CD14-positive monocyte (primary cell): ENCODE measurements at regions not wholly inside any gene's neighbourhood (a gene's known extent, or its start where the extent isn't known, plus 50 kb on each side); places are given as distances from the start of the nearest gene placed in this dataset.

Experiments used
- DNase-seq, 3 donors: peaks; one replicate each; pipeline ENCODE4 v3.0.0-alpha.2; 2011 to 2022
- H2AFZ ChIP-seq: 2 replicates; pipeline ENCODE4 v1.6.0; 2012; ENCODE audit warnings: mild to moderate bottlenecking, low read depth, low read length, inconsistent platforms; ENCODE audit not compliant: insufficient read depth, poor library complexity, severe bottlenecking
- H3K27ac ChIP-seq, 2 donors: 1 replicate in 1 of 2; 2 replicates in 1 of 2; pipeline ENCODE4 v1.5.1; 2012 to 2013; ENCODE audit warnings: low read length in 2 of 2, control low read depth in 1 of 2, inconsistent platforms in 1 of 2, low read depth in 1 of 2, mild to moderate bottlenecking in 1 of 2
- H3K27me3 ChIP-seq, 2 donors: one replicate each; pipeline versions ENCODE4 v1.6.0 to v1.6.1; 2011 to 2013; ENCODE audit warnings: low read length in 2 of 2; ENCODE audit not compliant: control insufficient read depth in 2 of 2, insufficient read depth in 2 of 2
- H3K36me3 ChIP-seq, 2 donors: replicated peaks in 1 of 2; 1 replicate in 1 of 2; 2 replicates in 1 of 2; pipeline versions ENCODE4 v1.5.1 to v1.6.1; 2012 to 2013; ENCODE audit warnings: low read length in 2 of 2, control low read depth in 1 of 2, inconsistent platforms in 1 of 2, mild to moderate bottlenecking in 1 of 2; ENCODE audit not compliant: insufficient read depth in 2 of 2, control insufficient read depth in 1 of 2
- H3K4me1 ChIP-seq, 2 donors: 1 replicate in 1 of 2; 2 replicates in 1 of 2; pipeline versions ENCODE4 v1.5.1 to v1.6.1; 2012 to 2013; ENCODE audit warnings: low read length in 2 of 2, control low read depth in 1 of 2, inconsistent platforms in 1 of 2, mild to moderate bottlenecking in 1 of 2, moderate library complexity in 1 of 2; ENCODE audit not compliant: insufficient read depth in 2 of 2, control insufficient read depth in 1 of 2
- H3K4me2 ChIP-seq: replicated peaks from 2 replicates; pipeline ENCODE3; 2012; ENCODE audit warnings: low read length, moderate library complexity, mild to moderate bottlenecking; ENCODE audit not compliant: poor library complexity, severe bottlenecking; ENCODE audit errors: extremely low read depth
- H3K4me3 ChIP-seq, 3 experiments: fragments of 200-600 bp in 1 of 3; sonication (generic) in 1 of 3; replicated peaks in 1 of 3; 1 replicate in 2 of 3; 2 replicates in 1 of 3; pipeline ENCODE4 v1.5.1; 2011 to 2013; ENCODE audit warnings: low read length in 3 of 3, mild to moderate bottlenecking in 3 of 3, control low read depth in 2 of 3, low read depth in 2 of 3, inconsistent platforms in 1 of 3, moderate library complexity in 1 of 3
- H3K79me2 ChIP-seq: 2 replicates; pipeline ENCODE4 v1.6.0; 2012; ENCODE audit warnings: mild to moderate bottlenecking, control low read depth, inconsistent platforms, low read length, moderate library complexity; ENCODE audit not compliant: insufficient read depth
- H3K9ac ChIP-seq: 2 replicates; pipeline ENCODE4 v1.6.0; 2017; ENCODE audit warnings: low read length, mild to moderate bottlenecking; ENCODE audit not compliant: insufficient read depth, poor library complexity, severe bottlenecking
- H3K9me3 ChIP-seq, 2 donors: replicated peaks in 1 of 2; 1 replicate in 1 of 2; 2 replicates in 1 of 2; pipeline versions ENCODE4 v1.5.1 to v1.6.1; 2012 to 2013; ENCODE audit warnings: low read length in 2 of 2, control low read depth in 1 of 2; ENCODE audit not compliant: control insufficient read depth in 1 of 2, insufficient read depth in 1 of 2
- H4K20me1 ChIP-seq: 2 replicates; pipeline ENCODE4 v1.6.0; 2012; ENCODE audit warnings: mild to moderate bottlenecking, low read length, control low read depth, moderate library complexity; ENCODE audit not compliant: insufficient read depth
- H3K27ac Mint-ChIP-seq, 7 donors: one replicate each; pipeline ENCODE4 v1.8.0; 2020; ENCODE audit warnings: mild to moderate bottlenecking in 7 of 7, mixed read lengths in 7 of 7, moderate library complexity in 6 of 7, inconsistent platforms in 2 of 7
- H3K27me3 Mint-ChIP-seq, 3 donors: one replicate each; pipeline ENCODE4 v1.8.0; 2021 to 2022; ENCODE audit warnings: low read depth in 3 of 3, mild to moderate bottlenecking in 3 of 3, mixed read lengths in 3 of 3, moderate library complexity in 3 of 3, inconsistent platforms in 1 of 3
- H3K36me3 Mint-ChIP-seq, 2 donors: one replicate each; pipeline ENCODE4 v1.8.0; 2020; ENCODE audit warnings: mixed read lengths in 2 of 2, inconsistent platforms in 1 of 2, mild to moderate bottlenecking in 1 of 2
- H3K4me1 Mint-ChIP-seq: one replicate; pipeline ENCODE4 v1.8.0; 2020; ENCODE audit warnings: mild to moderate bottlenecking, mixed read lengths
- H3K4me3 Mint-ChIP-seq, 2 donors: one replicate each; pipeline ENCODE4 v1.8.0; 2020; ENCODE audit warnings: mild to moderate bottlenecking in 2 of 2, mixed read lengths in 2 of 2, moderate library complexity in 1 of 2
- H3K9me3 Mint-ChIP-seq, 7 donors: one replicate each; pipeline ENCODE4 v1.8.0; 2020 to 2022; ENCODE audit warnings: mixed read lengths in 7 of 7, mild to moderate bottlenecking in 6 of 7, moderate library complexity in 6 of 7, inconsistent platforms in 2 of 7
- CTCF ChIP-seq: fragments of 200-600 bp; IDR thresholded peaks from one replicate; pipeline ENCODE4 v1.8.0; 2022; ENCODE audit warnings: antibody characterized with exemption, mild to moderate bottlenecking
- WGBS: methylation state at CpG from one replicate; pipeline ENCODE4 v1.1.5; 2013; ENCODE audit warnings: missing lambda C conversion rate; ENCODE audit not compliant: insufficient coverage; 5-methylcytosine and 5-hydroxymethylcytosine counted together
- intact Hi-C, 2 donors: fragments of 100-400 bp; cut with micrococcal nuclease; formaldehyde crosslinking; loops; one replicate each; pipeline versions ENCODE4 v1.15.0 to v1.15.1; 2023

- 82% methylated on average over 2 of the region's 2 CpGs for whole genome bisulfite sequencing
Observed at GRCh38 chr2:156752042-156752441, 315.9 kb downstream of the GPD2 start.

GRCh38 chr2:156753766-156754165, 317.6 kb downstream of the GPD2 start:
- H3K4me1 Mint-ChIP-seq: no peaks in the 10 kb centered on the region
- no peak for TF ChIP-seq CTCF
- Histone ChIP-seq H3K27ac (no peak overlapping the region), H3K4me2 (no peak overlapping the region), H3K9me3 (no peaks in the 10 kb centered on the region), H3K9ac (no peak overlapping the region), H3K36me3 (no peaks in the 10 kb centered on the region), H4K20me1 (no peaks in the 10 kb centered on the region), H3K4me1 (no peaks in the 10 kb centered on the region), H3K4me3 (no peak overlapping the region), H3K79me2 (no peaks in the 10 kb centered on the region), H2AFZ (no peak overlapping the region), H3K27me3 (no peaks in the 10 kb centered on the region)
- H3K27me3 Mint-ChIP-seq: no peaks in the 10 kb centered on the region
- H3K9me3 Mint-ChIP-seq: peaks cover 0 to 2% (median 0%) of the 10 kb centered on the region in 7 donors
- H3K36me3 Mint-ChIP-seq: no peaks in the 10 kb centered on the region
- WGBS: 100% methylated on average over 1 of the region's 1 CpG
- H3K4me3 Mint-ChIP-seq: no peak overlapping the region
- DNase-seq: no peak
- no peak overlapping the region for H3K27ac Mint-ChIP-seq
- intact Hi-C loops: no loop called here

More at GRCh38 chr2:156752042-156752441, 315.9 kb downstream of the GPD2 start:
- no peaks in the 10 kb centered on the region for H3K27me3 Mint-ChIP-seq
- H3K27ac Mint-ChIP-seq: no peak overlapping the region
- Histone ChIP-seq H3K79me2 (no peaks in the 10 kb centered on the region), H4K20me1 (no peaks in the 10 kb centered on the region), H3K9me3 (no peaks in the 10 kb centered on the region), H3K4me2 (no peak overlapping the region), H3K27me3 (no peaks in the 10 kb centered on the region), H3K4me3 (no peak overlapping the region), H3K9ac (no peak overlapping the region), H3K36me3 (no peaks in the 10 kb centered on the region), H3K4me1 (no peaks in the 10 kb centered on the region), H3K27ac (no peak overlapping the region), H2AFZ (no peak overlapping the region)
- H3K4me3 Mint-ChIP-seq: no peak overlapping the region
- intact Hi-C loops: no loop called here
- H3K9me3 Mint-ChIP-seq: peaks cover 0 to 2% (median 0%) of the 10 kb centered on the region in 7 donors
- H3K36me3 Mint-ChIP-seq: no peaks in the 10 kb centered on the region
- no peak for TF ChIP-seq CTCF
- no peaks in the 10 kb centered on the region for H3K4me1 Mint-ChIP-seq
- no peak for DNase-seq
